ENCODE measurements at regions not wholly inside any gene's neighbourhood (a gene's known extent, or its start where the extent isn't known, plus 50 kb on each side); places are given as distances from the start of the nearest gene placed in this dataset.
A peak's percentile ranks its signal among the peaks of the same experiment; 100 is the strongest.

- TF ChIP-seq CTCF (IDR thresholded peaks at IDR 0.05; ENCODE audit: low read depth, low read length): peak; percentile 49
- H3K27ac ChIP-seq: no peak overlapping the region
- peaks cover 3% of the 10 kb centered on the region for H3K9me3 ChIP-seq (ENCODE audit: severe bottlenecking)
- no peaks in the 10 kb centered on the region for H3K36me3 ChIP-seq
- H3K4me3 ChIP-seq (ENCODE audit: low read depth, low read length): no peak overlapping the region
- peak; percentile 19 for DNase-seq
- no peaks in the 10 kb centered on the region for H3K27me3 ChIP-seq (ENCODE audit: insufficient read depth, low read depth, severe bottlenecking)
Measured at GRCh38 chr4:132557660-132558059, 591.4 kb upstream of the PCDH10 start.

GRCh38 chr4:132564920-132565319 lies 584.2 kb upstream of the PCDH10 start:
- peak; percentile 35; the same call in 1 of the 2 replicates for TF ChIP-seq CTCF (IDR thresholded peaks at IDR 0.05; ENCODE audit: low read depth, low read length)
- H3K27ac ChIP-seq: no peak overlapping the region
- no peak for DNase-seq
- H3K9me3 ChIP-seq (ENCODE audit: severe bottlenecking): no peaks in the 10 kb centered on the region
- no peak overlapping the region for H3K4me3 ChIP-seq (ENCODE audit: low read depth, low read length)
- H3K36me3 ChIP-seq: no peaks in the 10 kb centered on the region
- no peaks in the 10 kb centered on the region for H3K27me3 ChIP-seq (ENCODE audit: insufficient read depth, low read depth, severe bottlenecking)

GRCh38 chr4:132565542-132565941 lies 583.6 kb upstream of the PCDH10 start:
- no peak for DNase-seq
- Histone ChIP-seq H3K4me3 (ENCODE audit: low read depth, low read length) (no peak overlapping the region), H3K27ac (no peak overlapping the region), H3K27me3 (ENCODE audit: insufficient read depth, low read depth, severe bottlenecking) (no peaks in the 10 kb centered on the region), H3K36me3 (no peaks in the 10 kb centered on the region), H3K9me3 (ENCODE audit: severe bottlenecking) (no peaks in the 10 kb centered on the region)
- no peak for TF ChIP-seq CTCF (IDR thresholded peaks at IDR 0.05; ENCODE audit: low read depth, low read length)

- no peak for TF ChIP-seq CTCF (IDR thresholded peaks at IDR 0.05; ENCODE audit: low read depth, low read length)
- no peak for DNase-seq
- H3K36me3 ChIP-seq: no peaks in the 10 kb centered on the region
- no peaks in the 10 kb centered on the region for H3K9me3 ChIP-seq (ENCODE audit: severe bottlenecking)
- H3K4me3 ChIP-seq (ENCODE audit: low read depth, low read length): no peak overlapping the region
- H3K27ac ChIP-seq: no peak overlapping the region
- no peaks in the 10 kb centered on the region for H3K27me3 ChIP-seq (ENCODE audit: insufficient read depth, low read depth, severe bottlenecking)
Measured at GRCh38 chr4:132572210-132572609, 576.9 kb upstream of the PCDH10 start.

- Histone ChIP-seq H3K4me3 (ENCODE audit: low read depth, low read length) (no peak overlapping the region), H3K27me3 (ENCODE audit: insufficient read depth, low read depth, severe bottlenecking) (no peaks in the 10 kb centered on the region), H3K9me3 (ENCODE audit: severe bottlenecking) (no peaks in the 10 kb centered on the region), H3K36me3 (no peaks in the 10 kb centered on the region), H3K27ac (no peak overlapping the region)
- TF ChIP-seq CTCF (IDR thresholded peaks at IDR 0.05; ENCODE audit: low read depth, low read length): no peak
- DNase-seq: no peak
Measured at GRCh38 chr4:132587626-132588025, 561.5 kb upstream of the PCDH10 start.

GRCh38 chr4:132592340-132592739 lies 556.8 kb upstream of the PCDH10 start:
- no peaks in the 10 kb centered on the region for H3K36me3 ChIP-seq
- no peaks in the 10 kb centered on the region for H3K27me3 ChIP-seq (ENCODE audit: insufficient read depth, low read depth, severe bottlenecking)
- no peaks in the 10 kb centered on the region for H3K9me3 ChIP-seq (ENCODE audit: severe bottlenecking)
- no peak overlapping the region for H3K4me3 ChIP-seq (ENCODE audit: low read depth, low read length)
- peak; percentile 30 for TF ChIP-seq CTCF (IDR thresholded peaks at IDR 0.05; ENCODE audit: low read depth, low read length)
- no peak for DNase-seq
- H3K27ac ChIP-seq: no peak overlapping the region

Measured in WERI-Rb-1 (cell line).